OCI-LY1 (cell line): ENCODE measurements at regions not wholly inside any gene's neighbourhood (a gene's known extent, or its start where the extent isn't known, plus 50 kb on each side); places are given as distances from the start of the nearest gene placed in this dataset.

Experiments
- H2AFZ ChIP-seq: fragments of 200-600 bp; sonication (generic), shearing (Covaris generic); 2 replicates; pipeline ENCODE4 v1.6.0; 2014; ENCODE audit warnings: antibody characterized with exemption, mild to moderate bottlenecking, low read length
- H3F3A ChIP-seq: fragments of 200-600 bp; sonication (generic), shearing (Covaris generic); 2 replicates; pipeline ENCODE4 v1.6.0; 2014; ENCODE audit warnings: mild to moderate bottlenecking, antibody characterized with exemption, low read length, moderate library complexity; ENCODE audit not compliant: insufficient read depth
- H3K27ac ChIP-seq: fragments of 200-600 bp; sonication (generic); 2 replicates; pipeline ENCODE4 v1.5.1; 2014; ENCODE audit warnings: low read length, mixed run types, mild to moderate bottlenecking, low read depth; ENCODE audit not compliant: poor library complexity, severe bottlenecking
- H3K27me3 ChIP-seq: fragments of 200-600 bp; sonication (generic); 2 replicates; pipeline ENCODE4 v1.6.0; 2014; ENCODE audit warnings: antibody characterized with exemption, mild to moderate bottlenecking, low read length, moderate library complexity; ENCODE audit not compliant: insufficient read depth
- H3K36me3 ChIP-seq: fragments of 200-600 bp; sonication (generic); 2 replicates; pipeline ENCODE4 v1.6.1; 2014; ENCODE audit warnings: mild to moderate bottlenecking, antibody characterized with exemption, low read length, moderate library complexity, mixed read lengths; ENCODE audit not compliant: insufficient read depth
- H3K4me1 ChIP-seq: fragments of 200-600 bp; sonication (generic); 2 replicates; pipeline ENCODE4 v1.5.1; 2014; ENCODE audit warnings: mild to moderate bottlenecking, low read length, moderate library complexity; ENCODE audit not compliant: insufficient read depth, severe bottlenecking
- H3K4me2 ChIP-seq: fragments of 200-600 bp; sonication (generic), shearing (Covaris generic); 2 replicates; pipeline ENCODE4 v1.6.1; 2014; ENCODE audit warnings: low read length
- H3K4me3 ChIP-seq: fragments of 200-600 bp; sonication (generic); 2 replicates; pipeline ENCODE4 v1.5.1; 2014; ENCODE audit warnings: low read length, low read depth, mild to moderate bottlenecking, mixed read lengths; ENCODE audit not compliant: poor library complexity, severe bottlenecking
- H3K79me2 ChIP-seq: fragments of 200-600 bp; shearing (Covaris generic); 2 replicates; pipeline ENCODE4 v1.6.1; 2016; ENCODE audit warnings: mixed run types, low read length, mixed read lengths; ENCODE audit not compliant: insufficient read depth
- H3K9ac ChIP-seq: fragments of 200-600 bp; sonication (generic), shearing (Covaris generic); 2 replicates; pipeline ENCODE4 v1.6.1; 2014; ENCODE audit warnings: mild to moderate bottlenecking, low read length, mixed read lengths
- H3K9me2 ChIP-seq: fragments of 200-600 bp; sonication (generic), shearing (Covaris generic); 2 replicates; pipeline ENCODE4 v1.6.1; 2014; ENCODE audit warnings: low read depth, mild to moderate bottlenecking, low read length, mixed read lengths
- H3K9me3 ChIP-seq: fragments of 200-600 bp; shearing (Covaris generic); 2 replicates; pipeline ENCODE4 v1.6.1; 2014; ENCODE audit warnings: low read length, mixed read lengths
- H4K20me1 ChIP-seq: fragments of 200-600 bp; sonication (generic), shearing (Covaris generic); 2 replicates; pipeline ENCODE4 v1.6.0; 2016; ENCODE audit warnings: mild to moderate bottlenecking, low read length; ENCODE audit not compliant: insufficient read depth
- EZH2 ChIP-seq: fragments of 200-600 bp; sonication (generic), shearing (Covaris generic); IDR thresholded peaks from 2 replicates; pipeline ENCODE4 v1.8.0; 2017; ENCODE audit warnings: borderline replicate concordance, mixed run types, mild to moderate bottlenecking, antibody characterized with exemption, low read length, moderate library complexity, mixed read lengths
- TF ChIP-seq, protein P1 (sequence below): fragments of 200-600 bp; sonication (generic), shearing (Covaris generic); IDR thresholded peaks from 2 replicates; pipeline ENCODE4 v1.5.1; 2017; ENCODE audit warnings: mild to moderate bottlenecking, antibody characterized with exemption, low read length, moderate library complexity, mixed read lengths

DNA sequence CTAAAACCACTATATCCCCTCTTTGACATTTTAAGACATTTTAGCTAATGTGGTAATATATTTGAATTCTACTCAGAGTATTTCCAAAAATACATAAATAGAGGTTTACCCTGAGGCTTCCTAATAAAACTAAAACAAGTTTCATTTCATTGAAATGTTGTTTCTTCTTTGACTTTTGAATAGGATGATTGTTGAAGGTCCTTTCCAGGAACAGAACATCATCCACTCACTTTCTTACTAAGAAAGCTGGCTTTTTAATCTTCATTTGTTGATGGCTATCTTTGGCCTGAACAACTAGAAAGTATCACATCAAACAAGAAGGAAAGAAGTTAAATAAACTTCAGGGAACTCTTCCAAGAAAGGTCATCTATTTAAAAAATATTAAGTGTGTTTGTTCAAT, 169.7 kb downstream of the RAP2B start:
- no peak overlapping the region for H3K9ac ChIP-seq
- H3K9me2 ChIP-seq: no peaks in the 10 kb centered on the region
- no peaks in the 10 kb centered on the region for H3K27me3 ChIP-seq
- no peaks in the 10 kb centered on the region for H3K79me2 ChIP-seq
- no peak overlapping the region for H3K4me3 ChIP-seq
- TF ChIP-seq EZH2: no peak
- TF ChIP-seq, protein P1, sequence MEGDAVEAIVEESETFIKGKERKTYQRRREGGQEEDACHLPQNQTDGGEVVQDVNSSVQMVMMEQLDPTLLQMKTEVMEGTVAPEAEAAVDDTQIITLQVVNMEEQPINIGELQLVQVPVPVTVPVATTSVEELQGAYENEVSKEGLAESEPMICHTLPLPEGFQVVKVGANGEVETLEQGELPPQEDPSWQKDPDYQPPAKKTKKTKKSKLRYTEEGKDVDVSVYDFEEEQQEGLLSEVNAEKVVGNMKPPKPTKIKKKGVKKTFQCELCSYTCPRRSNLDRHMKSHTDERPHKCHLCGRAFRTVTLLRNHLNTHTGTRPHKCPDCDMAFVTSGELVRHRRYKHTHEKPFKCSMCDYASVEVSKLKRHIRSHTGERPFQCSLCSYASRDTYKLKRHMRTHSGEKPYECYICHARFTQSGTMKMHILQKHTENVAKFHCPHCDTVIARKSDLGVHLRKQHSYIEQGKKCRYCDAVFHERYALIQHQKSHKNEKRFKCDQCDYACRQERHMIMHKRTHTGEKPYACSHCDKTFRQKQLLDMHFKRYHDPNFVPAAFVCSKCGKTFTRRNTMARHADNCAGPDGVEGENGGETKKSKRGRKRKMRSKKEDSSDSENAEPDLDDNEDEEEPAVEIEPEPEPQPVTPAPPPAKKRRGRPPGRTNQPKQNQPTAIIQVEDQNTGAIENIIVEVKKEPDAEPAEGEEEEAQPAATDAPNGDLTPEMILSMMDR: no peak
- H3K4me1 ChIP-seq: no peaks in the 10 kb centered on the region
- no peaks in the 10 kb centered on the region for H4K20me1 ChIP-seq
- H3F3A ChIP-seq: no peaks in the 10 kb centered on the region
- H3K9me3 ChIP-seq: no peaks in the 10 kb centered on the region
- H2AFZ ChIP-seq: no peak overlapping the region
- no peaks in the 10 kb centered on the region for H3K36me3 ChIP-seq
- no peak overlapping the region for H3K4me2 ChIP-seq
- H3K27ac ChIP-seq: no peak overlapping the region

DNA sequence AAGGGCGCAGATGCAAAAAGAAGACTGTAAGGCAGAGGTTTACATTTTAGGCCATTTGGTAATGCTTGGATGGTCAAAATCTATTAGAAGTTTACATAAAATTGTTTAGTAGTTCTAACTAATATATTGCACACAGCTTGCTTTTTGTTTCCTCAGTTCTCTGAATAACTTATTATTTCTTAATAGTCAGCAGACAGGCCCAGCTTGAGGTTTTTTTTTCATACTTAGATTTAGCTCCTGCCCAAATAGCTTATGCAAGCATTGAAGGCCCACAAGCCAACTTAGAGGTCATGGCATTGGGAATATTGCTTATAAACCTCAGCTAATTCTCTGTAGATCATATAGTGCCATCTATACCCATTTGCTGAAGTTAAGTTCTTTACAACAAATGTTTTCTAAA, 172.5 kb downstream of the RAP2B start:
- no peaks in the 10 kb centered on the region for H3K79me2 ChIP-seq
- no peaks in the 10 kb centered on the region for H3K4me1 ChIP-seq
- no peak overlapping the region for H3K4me3 ChIP-seq
- no peak overlapping the region for H3K27ac ChIP-seq
- no peaks in the 10 kb centered on the region for H4K20me1 ChIP-seq
- no peaks in the 10 kb centered on the region for H3K9me2 ChIP-seq
- no peaks in the 10 kb centered on the region for H3K9me3 ChIP-seq
- TF ChIP-seq EZH2: no peak
- TF ChIP-seq, protein P1: no peak
- no peaks in the 10 kb centered on the region for H3K27me3 ChIP-seq
- no peak overlapping the region for H3K9ac ChIP-seq
- H3K36me3 ChIP-seq: no peaks in the 10 kb centered on the region
- no peaks in the 10 kb centered on the region for H3F3A ChIP-seq
- no peak overlapping the region for H3K4me2 ChIP-seq
- H2AFZ ChIP-seq: no peak overlapping the region

DNA sequence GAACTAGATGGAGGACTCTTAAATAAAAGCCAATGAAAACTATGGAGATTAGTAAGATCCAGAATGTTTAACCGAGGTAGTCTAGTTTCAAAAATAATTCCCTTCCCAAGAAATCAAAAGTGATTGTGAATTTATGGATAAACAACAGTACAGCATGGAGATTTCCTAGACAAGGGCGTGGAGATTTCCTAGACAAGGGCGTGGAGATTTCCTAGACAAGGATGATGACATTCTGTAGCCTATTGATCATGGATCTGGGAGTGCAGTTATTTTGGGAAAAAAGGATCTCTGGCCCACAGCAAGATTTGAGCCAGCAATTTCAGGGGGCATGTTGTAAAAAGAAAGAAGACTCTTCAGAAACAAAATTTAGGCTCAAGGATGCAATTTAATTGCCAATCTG, 175.3 kb downstream of the RAP2B start:
- no peak overlapping the region for H3K4me3 ChIP-seq
- no peaks in the 10 kb centered on the region for H4K20me1 ChIP-seq
- H3K4me2 ChIP-seq: no peak overlapping the region
- no peaks in the 10 kb centered on the region for H3K27me3 ChIP-seq
- H3K36me3 ChIP-seq: no peaks in the 10 kb centered on the region
- no peak overlapping the region for H3K27ac ChIP-seq
- no peaks in the 10 kb centered on the region for H3K4me1 ChIP-seq
- no peak overlapping the region for H3K9ac ChIP-seq
- no peaks in the 10 kb centered on the region for H3F3A ChIP-seq
- TF ChIP-seq, protein P1: no peak
- TF ChIP-seq EZH2: no peak
- no peaks in the 10 kb centered on the region for H3K9me2 ChIP-seq
- H2AFZ ChIP-seq: no peak overlapping the region
- no peaks in the 10 kb centered on the region for H3K79me2 ChIP-seq
- no peaks in the 10 kb centered on the region for H3K9me3 ChIP-seq
